Hematopoietic multipotent progenitor cell treated with erythropoietin and hydrocortisone succinate and interleukin-3 and kit ligand, for 4 days (in vitro differentiated cells): ENCODE measurements at regions not wholly inside any gene's neighbourhood (a gene's known extent, or its start where the extent isn't known, plus 50 kb on each side); places are given as distances from the start of the nearest gene placed in this dataset.
"Not testable (repeated sequence)": the region's sequence is repeated elsewhere in the genome, so short reads cannot be mapped to it uniquely, and the experiment has no call there.

Source experiments
- DNase-seq: peaks from one replicate; pipeline ENCODE4 v3.0.0-alpha.2; 2015

DNA sequence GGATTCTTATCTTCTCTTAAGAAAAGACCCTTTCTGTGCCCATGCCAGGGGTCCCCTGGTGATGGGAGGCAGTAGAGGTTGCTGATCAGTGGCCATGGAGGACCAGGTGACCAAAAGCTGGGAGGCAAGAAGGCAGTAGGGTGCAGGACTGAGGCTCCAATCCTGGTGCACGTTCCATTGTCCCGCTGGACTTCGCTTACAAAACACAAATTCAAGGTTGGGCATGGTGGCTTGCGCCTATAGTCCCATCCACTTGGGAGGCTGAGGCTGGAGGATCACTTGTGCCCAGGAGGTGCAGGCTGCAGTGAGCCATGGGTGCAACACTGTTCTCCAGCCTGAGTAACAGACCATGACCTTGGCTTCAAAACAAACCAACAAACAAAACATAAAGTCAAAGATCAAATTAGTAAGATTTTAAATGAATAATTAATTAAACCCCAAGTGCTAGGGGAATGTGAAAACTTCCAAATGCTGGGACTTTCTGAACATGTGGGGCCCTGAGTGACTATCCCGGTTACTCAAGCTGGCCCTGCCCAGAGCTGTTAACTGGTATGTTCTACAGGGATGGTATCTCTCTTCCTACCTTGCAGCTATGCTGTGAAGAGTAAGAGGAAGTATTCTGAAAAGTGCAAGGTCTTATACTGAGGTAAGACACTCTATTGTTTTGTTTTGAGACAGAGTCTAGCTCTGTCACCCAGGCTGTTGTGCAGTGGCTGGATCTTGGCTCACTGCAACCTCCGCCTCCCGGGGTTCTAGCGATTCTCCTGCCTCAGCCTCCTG, 97.6 kb downstream of the LYZL2 start:
- peak; percentile 59 for DNase-seq

- peak; percentile 95 for DNase-seq
Observed at GRCh38 chr10:30529373-30529998, 95.5 kb downstream of the MAP3K8 start.

GRCh38 chr10:30528429-30528786, 94.4 kb downstream of the MAP3K8 start:
- no peak for DNase-seq

DNA sequence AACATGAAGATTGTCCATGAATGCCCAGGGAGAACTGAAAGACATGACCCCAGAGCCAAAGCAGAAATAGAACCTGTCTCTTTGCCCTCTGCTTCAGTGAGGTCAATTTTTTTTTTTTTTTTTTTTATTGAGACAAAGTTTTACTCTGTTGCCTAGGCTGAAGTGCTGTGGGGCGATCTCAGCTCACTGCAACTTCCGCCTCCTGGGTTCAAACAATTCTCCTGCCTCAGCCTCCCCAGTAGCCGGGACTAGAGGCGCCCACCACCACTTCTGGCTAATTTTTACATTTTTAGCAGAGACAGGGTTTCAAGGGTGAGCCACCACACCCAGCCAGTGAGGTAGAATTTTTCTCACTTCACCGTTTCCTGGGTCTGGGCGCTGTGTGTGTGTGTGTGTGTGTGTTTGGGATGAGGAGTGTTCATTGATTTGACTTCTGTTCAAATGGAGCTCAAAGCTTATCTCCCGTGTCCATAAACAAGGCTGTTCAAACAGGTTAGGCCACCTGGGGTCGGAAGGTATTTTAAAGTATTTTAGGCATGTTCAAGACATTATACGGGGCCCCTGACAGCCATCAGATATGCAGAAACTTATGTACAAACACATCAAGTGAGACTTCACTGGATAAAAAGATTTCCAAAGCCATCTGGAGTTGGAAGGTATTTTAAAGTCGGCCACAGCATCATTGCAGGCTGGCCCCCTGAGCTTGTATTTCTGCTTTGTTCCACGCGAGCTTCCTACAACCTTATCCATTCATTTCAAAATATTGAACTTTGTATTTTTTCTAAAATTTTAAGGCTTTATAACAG, 93.8 kb downstream of the MAP3K8 start:
- DNase-seq, result peak; percentile 23

GRCh38 chr10:30522661-30523078, 88.7 kb downstream of the MAP3K8 start:
- not testable (repeated sequence) for DNase-seq

GRCh38 chr10:30518907-30519306, 84.9 kb downstream of the MAP3K8 start:
- no peak for DNase-seq
